ENCODE measurements at regions not wholly inside any gene's neighbourhood (a gene's known extent, or its start where the extent isn't known, plus 50 kb on each side); places are given as distances from the start of the nearest gene placed in this dataset.

- TF ChIP-seq CTCF (IDR thresholded peaks at IDR 0.05) (no peak), HMGXB4 (CRISPR knock-in tag; IDR thresholded peaks at IDR 0.05; ENCODE audit: borderline replicate concordance) (no peak), EHMT2 (IDR thresholded peaks at IDR 0.05; ENCODE audit: low read depth) (no peak), POLR2A (IDR thresholded peaks at IDR 0.05; ENCODE audit: low read length) (no peak), KDM1A (IDR thresholded peaks at IDR 0.05; ENCODE audit: low read depth) (no peak), ESRRA (IDR thresholded peaks at IDR 0.05; ENCODE audit: borderline replicate concordance, low read length) (no peak), E2F6 (IDR thresholded peaks at IDR 0.05; ENCODE audit: borderline replicate concordance, low read depth) (no peak), EP300 (IDR thresholded peaks at IDR 0.05) (no peak), POLR2AphosphoS2 (conservative IDR thresholded peaks at IDR 0.05; ENCODE audit: low read length) (no peak), ZNF302 (CRISPR knock-in tag; IDR thresholded peaks at IDR 0.05) (no peak)
Observed at GRCh38 chr2:235232449-235233433, 261.1 kb upstream of the AGAP1 start.
